Liver (tissue), 3 donors: ENCODE measurements at regions not wholly inside any gene's neighbourhood (a gene's known extent, or its start where the extent isn't known, plus 50 kb on each side); places are given as distances from the start of the nearest gene placed in this dataset.

ENCODE experiments used
- ATF3 ChIP-seq: IDR thresholded peaks from 2 replicates; pipeline ENCODE4 v1.6.1; 2016; ENCODE audit warnings: antibody characterized with exemption
- CTCF ChIP-seq: fragments of 150-350 bp; IDR thresholded peaks from 2 replicates; pipeline ENCODE4 v1.5.1; 2017; ENCODE audit warnings: improper control_type of control experiment, low read depth, low read length; ENCODE audit not compliant: missing input control
- EGR1 ChIP-seq, 2 donors: IDR thresholded peaks; 2 replicates each; pipeline ENCODE4 v1.6.1; 2016 to 2018; ENCODE audit warnings: antibody characterized with exemption in 2 of 2, low read depth in 2 of 2
- FOXA1 ChIP-seq: IDR thresholded peaks from 2 replicates; pipeline ENCODE4 v1.6.1; 2016; ENCODE audit warnings: antibody characterized with exemption
- GABPA ChIP-seq, 2 donors: IDR thresholded peaks in 1 of 2; conservative IDR thresholded peaks in 1 of 2; 2 replicates each; pipeline ENCODE4 v1.6.1; 2016; ENCODE audit warnings: antibody characterized with exemption in 2 of 2, mild to moderate bottlenecking in 1 of 2, moderate library complexity in 1 of 2
- JUND ChIP-seq, 2 donors: IDR thresholded peaks; 2 replicates each; pipeline ENCODE4 v1.6.1; 2016; ENCODE audit warnings: antibody characterized with exemption in 2 of 2
- RAD21 ChIP-seq, 2 donors: IDR thresholded peaks; 2 replicates each; pipeline ENCODE4 v1.6.1; 2016; ENCODE audit warnings: antibody characterized with exemption in 2 of 2, mild to moderate bottlenecking in 2 of 2
- REST ChIP-seq: IDR thresholded peaks from 2 replicates; pipeline ENCODE4 v1.6.1; 2016; ENCODE audit warnings: antibody characterized with exemption, mild to moderate bottlenecking
- RXRA ChIP-seq, 2 donors: IDR thresholded peaks; 2 replicates each; pipeline ENCODE4 v1.6.1; 2017 to 2018; ENCODE audit warnings: antibody characterized with exemption in 2 of 2, mild to moderate bottlenecking in 1 of 2
- SP1 ChIP-seq: IDR thresholded peaks from 2 replicates; pipeline ENCODE4 v1.6.1; 2018; ENCODE audit warnings: antibody characterized with exemption, mild to moderate bottlenecking
- TAF1 ChIP-seq: conservative IDR thresholded peaks from 2 replicates; pipeline ENCODE4 v1.6.1; 2016; ENCODE audit warnings: antibody characterized with exemption, mild to moderate bottlenecking
- YY1 ChIP-seq: IDR thresholded peaks from 2 replicates; pipeline ENCODE4 v1.6.1; 2016; ENCODE audit warnings: antibody characterized with exemption, mild to moderate bottlenecking
- ZBTB33 ChIP-seq: IDR thresholded peaks from 2 replicates; pipeline ENCODE4 v1.6.1; 2016; ENCODE audit warnings: antibody characterized with exemption
- TF ChIP-seq, protein P1 (sequence below): IDR thresholded peaks from 2 replicates; pipeline ENCODE4 v1.6.1; 2016; ENCODE audit warnings: antibody characterized with exemption
- donor health status: healthy.
- donor health status: healthy.

DNA sequence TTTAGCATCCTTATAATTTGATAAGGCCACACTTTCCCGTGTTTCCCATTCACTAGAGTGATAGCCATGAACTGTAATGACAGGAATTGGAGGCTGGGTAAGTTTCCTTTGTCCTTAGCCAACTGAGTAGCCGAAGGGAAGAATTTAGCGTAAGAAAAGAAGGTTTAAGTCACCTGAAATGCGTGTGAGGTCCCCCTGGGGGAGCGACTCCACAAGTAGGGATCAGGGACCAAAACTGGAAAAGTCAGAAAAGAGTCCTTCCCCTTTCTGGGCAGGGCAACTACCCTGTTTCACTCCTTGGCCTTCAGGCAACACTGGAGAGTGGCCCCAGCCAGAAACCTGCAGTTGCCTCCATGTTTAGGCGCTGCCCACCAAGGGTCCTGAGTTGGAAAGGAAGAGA, 81.6 kb upstream of the MED14 start:
- TF ChIP-seq CTCF = no peak
- no peak for TF ChIP-seq RXRA (IDR thresholded peaks at IDR 0.05)
- no peak for TF ChIP-seq GABPA (IDR thresholded peaks at IDR 0.05 in 1 of 2, conservative IDR thresholded peaks at IDR 0.05 in 1 of 2)
- TF ChIP-seq YY1 = no peak
- no peak for TF ChIP-seq TAF1
- TF ChIP-seq FOXA1 = no peak
- TF ChIP-seq, protein P1, sequence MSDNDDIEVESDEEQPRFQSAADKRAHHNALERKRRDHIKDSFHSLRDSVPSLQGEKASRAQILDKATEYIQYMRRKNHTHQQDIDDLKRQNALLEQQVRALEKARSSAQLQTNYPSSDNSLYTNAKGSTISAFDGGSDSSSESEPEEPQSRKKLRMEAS = no peak
- no peak for TF ChIP-seq SP1
- TF ChIP-seq EGR1 (IDR thresholded peaks at IDR 0.05; ENCODE audit: low read depth in 2 of 2) = no peak
- no peak for TF ChIP-seq REST
- no peak for TF ChIP-seq RAD21 (IDR thresholded peaks at IDR 0.05)
- no peak for TF ChIP-seq ZBTB33
- no peak for TF ChIP-seq ATF3
- no peak for TF ChIP-seq JUND (IDR thresholded peaks at IDR 0.05)
